NCI-H146 (cell line): ENCODE measurements at regions not wholly inside any gene's neighbourhood (a gene's known extent, or its start where the extent isn't known, plus 50 kb on each side); places are given as distances from the start of the nearest gene placed in this dataset.
A peak's percentile ranks its signal among the peaks of the same experiment; 100 is the strongest.

ENCODE experiments used
- DNase-seq: peaks from one replicate; lab custom pipeline; 2025; lab: John Stamatoyannopoulos, UW

GRCh38 chr1:60427701-60428100, 354.1 kb upstream of the C1orf87 start:
- DNase-seq = peak; percentile 51

GRCh38 chr1:60427194-60427593, 353.6 kb upstream of the C1orf87 start:
- DNase-seq = no peak

DNA sequence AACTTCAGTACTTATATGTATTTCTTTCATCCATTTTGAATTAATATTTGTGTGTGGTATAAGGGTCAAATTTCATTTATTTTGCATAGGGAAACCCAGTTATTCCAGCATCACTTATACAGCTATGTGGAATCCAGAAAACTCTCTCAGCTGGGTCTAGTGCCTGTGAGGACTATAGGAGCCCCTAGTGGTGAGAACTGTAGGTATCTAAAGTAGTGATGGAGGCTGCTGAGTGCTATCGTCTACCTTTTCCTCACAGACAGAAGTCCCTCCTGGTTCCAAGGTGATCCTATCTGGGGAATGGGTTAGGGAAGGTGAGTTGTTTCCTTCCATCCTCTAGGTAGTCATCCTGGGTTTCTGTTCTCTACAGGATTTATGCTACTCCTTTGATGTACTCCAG, 352.0 kb upstream of the C1orf87 start:
- no peak for DNase-seq

- DNase-seq = no peak
These were observed 349.7 kb upstream of the C1orf87 start for GRCh38 chr1:60423146-60423780.

DNA sequence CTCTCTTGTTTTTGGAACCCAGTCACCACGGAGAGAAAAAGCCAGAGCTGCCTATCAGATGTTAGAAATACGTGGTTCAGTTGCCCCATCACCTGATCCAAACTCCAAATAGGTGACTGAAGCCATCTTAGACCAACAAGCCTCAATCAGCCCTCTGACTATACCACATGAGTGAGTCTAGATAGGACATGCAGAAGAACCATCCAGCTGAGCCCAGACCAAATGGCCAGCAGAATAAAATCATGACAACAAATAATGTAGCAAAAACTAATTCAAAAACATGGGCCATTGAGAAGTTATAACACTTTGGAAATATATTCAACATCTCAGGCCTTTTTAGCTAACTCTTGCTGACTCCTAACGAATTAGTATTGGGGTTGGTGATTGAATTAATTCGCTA, 348.4 kb upstream of the C1orf87 start:
- DNase-seq = no peak

- no peak for DNase-seq
These were observed 345.5 kb upstream of the C1orf87 start for GRCh38 chr1:60419023-60419422.

DNA sequence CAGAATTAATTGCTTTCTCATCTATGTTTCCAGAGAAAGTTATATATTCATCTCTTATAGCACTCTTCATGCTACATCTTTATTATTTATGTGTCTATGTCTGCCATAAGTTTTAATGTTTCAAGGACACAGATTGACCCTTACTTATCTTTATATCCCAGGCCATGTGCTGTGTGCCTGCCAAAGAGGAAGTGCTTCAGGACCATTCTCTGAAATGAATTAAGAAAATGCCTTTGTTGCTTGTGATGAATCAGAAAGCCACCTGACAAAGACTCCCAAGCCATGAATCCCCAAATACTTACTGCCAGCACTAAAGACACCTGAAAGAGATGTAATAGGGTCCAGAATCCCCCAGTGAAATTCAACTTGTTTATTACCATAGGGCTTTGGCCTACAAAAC, 342.1 kb upstream of the C1orf87 start:
- DNase-seq = no peak

DNA sequence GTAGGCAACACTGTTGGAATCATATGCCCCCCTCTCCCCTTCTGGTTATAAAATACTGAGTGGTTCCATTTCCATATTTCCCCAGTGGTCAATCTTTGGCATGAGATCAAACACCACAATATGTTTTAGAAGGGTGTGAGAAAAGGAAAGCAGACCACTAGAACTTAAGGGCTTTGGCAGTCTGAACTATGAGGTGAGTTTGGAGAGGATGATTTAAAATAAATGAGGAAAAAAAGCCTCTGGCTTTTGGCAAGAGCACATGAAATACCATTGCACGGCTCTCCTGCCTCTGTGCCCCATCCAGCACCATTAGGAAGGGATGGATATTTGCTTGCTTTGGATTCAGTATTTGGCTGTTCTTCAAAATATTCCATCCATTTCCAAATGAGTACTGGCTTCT, 339.5 kb upstream of the C1orf87 start:
- no peak for DNase-seq

- no peak for DNase-seq
These were observed 338.0 kb upstream of the C1orf87 start for GRCh38 chr1:60411591-60411990.

DNA sequence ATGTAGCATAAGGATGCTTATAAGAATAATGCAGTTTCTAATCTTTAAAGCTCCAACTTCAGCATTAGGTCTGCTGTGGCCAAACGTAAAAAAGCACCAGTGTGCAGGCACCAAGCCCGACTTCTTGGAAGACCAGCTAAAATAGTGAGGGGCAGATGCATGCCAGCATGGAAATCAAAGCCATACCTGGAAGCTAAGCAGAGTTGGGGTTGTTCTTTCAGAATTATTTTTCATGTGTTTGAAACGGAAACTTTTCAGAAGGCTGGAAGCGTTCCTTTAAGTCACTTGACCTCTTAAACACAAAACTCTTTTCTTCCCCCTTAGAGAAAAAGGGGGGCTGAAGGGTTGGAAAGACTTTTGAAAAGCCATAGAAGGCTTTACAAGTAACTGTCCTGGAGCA, 329.2 kb upstream of the C1orf87 start:
- no peak for DNase-seq

GRCh38 chr1:60402216-60402615, 328.6 kb upstream of the C1orf87 start:
- no peak for DNase-seq

DNA sequence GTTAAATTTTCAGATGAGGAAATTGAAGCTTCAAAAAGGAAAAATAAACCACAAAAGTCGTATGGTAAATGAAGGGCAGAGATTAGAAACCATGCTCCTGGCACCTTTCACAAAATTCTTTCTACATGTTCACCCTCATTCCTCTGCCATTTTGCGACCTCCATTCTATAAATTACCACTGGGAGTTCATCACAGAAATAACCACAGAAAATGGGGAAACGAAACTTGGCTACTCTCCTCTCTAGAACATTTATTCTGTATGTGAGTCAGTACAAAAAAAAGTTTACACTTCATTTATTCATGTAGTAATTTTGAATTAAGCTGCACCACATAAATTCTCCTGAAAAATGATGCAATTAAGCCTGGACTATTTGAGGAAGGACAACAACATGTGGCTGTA, 320.9 kb upstream of the C1orf87 start:
- no peak for DNase-seq

DNA sequence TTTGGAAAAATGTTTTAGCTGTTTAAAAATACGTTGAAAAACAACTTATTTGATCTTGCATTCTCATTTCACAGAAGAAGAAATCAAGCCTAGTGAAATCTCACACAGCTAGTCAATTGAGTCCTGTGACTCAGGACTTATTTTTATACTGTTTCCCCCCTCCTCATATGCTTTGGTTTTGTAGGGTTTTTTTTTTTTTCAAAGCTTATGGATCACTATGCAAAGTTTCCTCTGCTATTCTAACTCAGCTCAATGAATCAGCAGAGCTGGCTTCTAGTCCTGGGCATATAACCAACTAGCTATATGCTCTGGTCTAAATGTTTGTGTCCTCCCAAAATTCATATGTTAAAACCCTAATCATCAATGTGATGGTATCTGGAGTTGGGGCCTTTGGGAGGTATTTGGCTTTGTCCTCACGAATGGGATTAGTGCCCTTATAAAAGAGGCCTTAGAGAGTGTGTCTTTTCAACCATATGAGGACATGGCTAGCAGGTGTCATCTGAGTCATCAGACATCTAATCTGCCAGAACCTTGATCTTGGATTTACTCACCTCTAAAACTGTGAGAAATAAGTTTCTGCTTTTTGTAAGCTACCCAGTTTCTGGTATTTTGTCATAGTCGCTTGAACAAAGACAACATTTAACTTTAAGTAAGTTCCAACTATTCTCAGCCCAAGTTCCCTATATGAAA, 317.2 kb upstream of the C1orf87 start:
- no peak for DNase-seq

DNA sequence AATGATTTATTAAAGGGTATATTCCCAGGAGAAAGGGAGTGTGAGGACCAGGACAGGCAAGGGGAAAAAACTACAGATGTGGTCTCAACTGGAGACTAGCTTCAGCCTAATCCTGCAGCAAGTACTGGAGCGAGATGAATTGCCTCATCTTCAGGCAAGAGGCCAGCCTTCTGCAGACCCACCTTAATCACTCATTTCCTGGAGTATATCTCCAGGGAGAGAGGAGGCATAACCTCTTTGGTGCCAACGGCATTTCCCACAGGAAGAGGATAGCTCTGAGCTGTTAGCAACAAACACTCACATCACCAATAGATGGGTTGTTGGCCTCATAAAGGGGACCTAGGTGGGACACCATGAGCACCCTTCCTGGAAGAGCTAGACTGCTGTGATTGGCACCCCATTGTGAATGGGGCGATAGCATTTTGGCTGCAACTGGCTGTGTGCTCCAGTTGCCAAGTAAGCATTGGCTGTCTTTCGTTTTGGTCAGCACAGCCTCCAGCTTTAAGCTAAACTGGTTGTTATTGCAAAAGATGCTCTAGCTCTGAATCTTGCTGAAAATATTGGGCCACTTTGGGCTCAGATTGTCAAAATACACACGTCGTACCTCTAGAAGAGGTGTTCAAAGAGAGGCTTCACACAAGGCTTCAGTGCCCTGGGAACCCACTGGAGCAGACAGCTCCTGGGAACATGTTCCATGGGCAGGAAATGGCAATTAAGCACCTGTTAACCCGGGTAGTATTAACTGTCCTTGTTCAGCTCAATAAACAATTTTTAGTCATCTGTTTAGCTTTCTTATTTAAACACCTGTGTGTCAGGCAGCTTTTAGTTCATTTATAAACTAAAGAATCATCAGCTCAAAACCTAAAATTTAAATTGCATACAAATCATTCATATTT, 314.8 kb upstream of the C1orf87 start:
- DNase-seq = peak; percentile 29

DNA sequence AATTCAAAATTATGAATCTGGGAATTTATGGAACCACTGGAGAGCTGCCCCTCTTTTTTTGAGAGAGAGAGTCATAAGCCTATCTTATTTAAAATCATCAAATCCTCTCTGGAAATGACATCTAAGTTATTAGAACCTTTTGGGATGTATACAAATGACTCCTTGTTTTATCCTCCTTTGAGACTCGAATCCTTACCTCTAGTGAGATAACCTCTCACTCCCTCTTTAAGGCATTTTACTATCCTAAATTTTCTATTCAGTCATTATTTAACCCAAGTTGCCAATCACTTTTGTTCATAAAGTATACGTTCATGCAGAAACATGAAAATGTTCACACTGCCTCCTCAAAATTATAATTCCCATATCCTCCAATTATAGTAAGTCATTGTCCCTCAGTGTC, 313.6 kb upstream of the C1orf87 start:
- DNase-seq = no peak

DNA sequence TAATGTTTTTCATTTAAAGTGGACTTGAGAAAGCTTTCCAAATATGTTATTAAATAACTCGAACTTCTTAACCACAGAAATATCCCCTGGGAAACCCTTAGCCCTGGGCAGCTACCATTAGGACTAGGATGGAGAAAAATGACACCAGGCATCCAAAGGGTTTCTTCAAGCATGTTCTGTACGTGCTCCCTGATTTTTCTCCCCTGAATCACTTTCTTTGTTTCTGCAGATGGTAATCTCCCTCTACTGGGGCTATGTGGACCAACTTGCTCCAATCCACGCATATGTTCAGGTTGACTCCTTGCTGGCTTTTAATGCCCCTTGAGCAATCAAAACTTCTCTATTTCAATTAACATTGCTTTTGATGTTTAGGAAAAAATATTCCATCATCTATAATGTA, 312.7 kb upstream of the C1orf87 start:
- DNase-seq = no peak

GRCh38 chr1:60376196-60376595, 302.6 kb upstream of the C1orf87 start:
- DNase-seq = no peak

DNA sequence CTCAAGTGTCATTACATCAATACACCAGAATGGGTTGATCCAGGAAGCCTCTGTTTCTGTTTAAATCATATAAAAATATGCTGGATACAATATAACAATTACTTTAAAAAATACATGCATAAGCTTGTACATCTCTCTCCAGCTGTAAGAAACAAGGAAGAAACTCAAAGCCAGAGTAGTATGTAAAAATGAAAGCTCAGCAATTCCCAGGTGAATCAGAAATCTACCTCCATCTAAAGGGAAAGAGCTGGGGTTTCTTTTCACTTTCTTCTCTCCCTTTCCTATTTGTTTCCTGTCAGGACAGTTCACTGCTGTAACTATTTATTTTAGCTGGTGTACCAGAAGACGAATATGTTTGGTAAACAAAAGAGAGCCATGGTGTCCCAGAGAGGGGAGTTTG, 301.0 kb upstream of the C1orf87 start:
- DNase-seq = no peak

DNA sequence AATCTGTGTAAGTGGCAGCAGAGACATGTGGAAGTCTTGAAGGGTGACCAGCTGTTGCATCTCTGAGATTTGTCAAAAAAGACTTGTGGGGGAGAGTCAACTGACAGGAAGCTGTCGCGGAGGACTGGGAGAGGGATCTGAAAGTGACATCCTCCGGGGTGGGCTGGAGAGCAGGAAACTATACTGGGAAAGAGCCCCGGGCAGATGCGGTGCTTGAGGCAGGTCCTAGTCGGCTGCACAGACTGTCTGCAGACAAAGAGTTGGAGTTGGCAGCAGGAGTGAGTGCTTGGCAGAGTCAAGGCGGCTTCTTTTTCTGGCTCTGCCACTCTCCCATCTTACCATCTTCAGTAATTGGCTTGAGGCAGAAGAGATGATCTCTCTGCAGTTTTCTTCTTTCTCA, 294.0 kb upstream of the C1orf87 start:
- DNase-seq = no peak

DNA sequence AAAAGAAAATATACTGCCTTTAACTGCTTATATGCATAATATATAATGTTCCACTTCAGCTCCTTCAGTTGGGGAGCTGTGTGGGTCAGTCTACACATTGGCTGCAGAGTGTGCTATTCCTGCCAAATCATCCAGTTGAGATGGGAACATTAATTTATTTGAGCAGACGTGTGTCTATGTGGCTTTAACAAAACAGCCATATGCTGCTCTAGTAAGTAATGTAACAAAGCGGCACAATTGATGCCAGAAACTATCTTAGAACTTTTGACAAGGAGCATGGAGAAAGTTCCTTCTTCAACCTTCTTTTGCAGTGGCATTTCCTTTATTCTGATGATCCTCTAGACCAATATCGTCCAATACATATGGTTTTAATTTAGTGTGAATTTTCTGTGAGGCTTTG, 285.9 kb upstream of the C1orf87 start:
- no peak for DNase-seq

- DNase-seq = no peak
These were observed 277.0 kb upstream of the C1orf87 start for GRCh38 chr1:60350531-60350930.

- no peak for DNase-seq
These were observed 275.3 kb upstream of the C1orf87 start for GRCh38 chr1:60348884-60349283.

- no peak for DNase-seq
These were observed 272.1 kb upstream of the C1orf87 start for GRCh38 chr1:60345621-60346020.
